ENCODE measurements at regions not wholly inside any gene's neighbourhood (a gene's known extent, or its start where the extent isn't known, plus 50 kb on each side); places are given as distances from the start of the nearest gene placed in this dataset.
"Not testable (repeated sequence)": the region's sequence is repeated elsewhere in the genome, so short reads cannot be mapped to it uniquely, and the experiment has no call there.

- DNase-seq, result no peak
Measured at GRCh38 chr13:81916461-81916860, 1575.5 kb upstream of the SPRY2 start.

GRCh38 chr13:81907787-81908372 is 1567.0 kb upstream of the SPRY2 start:
- no peak for DNase-seq

DNA sequence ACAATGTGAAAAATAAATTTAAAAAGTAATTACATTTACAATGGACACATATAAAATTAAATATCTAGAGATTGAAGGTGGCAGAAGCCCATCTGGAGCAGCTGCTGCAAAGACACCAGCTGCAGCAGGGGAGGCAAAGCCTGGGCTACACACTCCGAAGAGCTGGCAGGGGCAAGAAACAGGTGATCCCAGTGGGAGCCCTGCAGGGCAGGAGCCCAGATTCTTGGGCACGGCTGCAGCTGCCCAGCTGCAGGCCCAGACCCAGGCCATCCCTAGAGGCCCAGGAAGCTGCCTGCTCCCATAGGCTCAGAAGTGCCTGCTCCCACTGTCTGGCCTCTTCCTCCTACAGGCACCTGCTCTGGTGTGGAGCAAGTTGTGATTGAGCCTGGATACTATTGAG is 1547.9 kb upstream of the SPRY2 start:
- no peak for DNase-seq

DNA sequence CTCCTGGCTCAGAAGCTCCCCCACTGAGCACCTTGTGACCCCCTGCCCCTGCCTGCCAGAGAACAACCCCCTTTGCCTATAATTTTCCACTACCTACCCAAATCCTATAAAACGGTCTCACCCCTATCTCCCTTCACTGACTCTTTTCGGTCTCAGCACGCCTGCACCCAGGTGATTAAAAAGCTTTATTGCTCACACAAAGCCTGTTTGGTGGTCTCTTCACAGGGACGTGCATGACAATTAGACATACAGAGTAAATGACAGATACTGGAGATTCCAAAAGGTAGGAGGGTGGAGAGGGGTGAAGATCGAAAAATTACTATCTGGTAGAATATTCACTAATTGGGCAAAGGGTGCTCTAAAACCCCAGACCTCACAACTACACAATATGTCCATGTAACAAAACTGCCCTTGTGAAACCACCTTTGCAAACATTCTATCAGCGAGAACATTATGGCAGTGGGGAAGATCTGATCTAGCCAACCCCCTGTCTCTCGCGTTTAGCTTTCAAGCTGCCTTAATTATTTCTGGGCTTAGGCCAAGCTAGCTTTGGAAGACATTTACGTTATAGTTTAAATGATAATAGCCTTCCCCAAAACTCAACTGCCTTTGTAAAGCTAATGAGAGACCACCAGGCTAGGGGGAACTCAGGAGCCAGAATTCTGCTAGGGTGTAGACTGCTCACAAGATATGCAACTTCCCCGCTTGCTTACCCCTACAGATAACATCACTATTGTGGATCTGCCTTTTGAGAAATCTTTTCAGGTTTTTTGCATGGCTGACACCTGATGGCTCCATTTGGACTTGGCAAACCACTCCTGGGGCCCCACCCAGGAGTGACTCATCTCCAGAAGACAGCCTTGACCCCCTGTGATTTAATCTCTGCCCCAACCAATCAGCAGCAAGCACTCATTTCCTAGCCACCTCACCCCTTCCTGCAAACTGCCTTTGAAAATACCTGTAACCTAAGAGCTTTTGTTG is 1534.0 kb upstream of the SPRY2 start:
- DNase-seq, result no peak

GRCh38 chr13:81874253-81874652 is 1533.3 kb upstream of the SPRY2 start:
- DNase-seq, result no peak

DNA sequence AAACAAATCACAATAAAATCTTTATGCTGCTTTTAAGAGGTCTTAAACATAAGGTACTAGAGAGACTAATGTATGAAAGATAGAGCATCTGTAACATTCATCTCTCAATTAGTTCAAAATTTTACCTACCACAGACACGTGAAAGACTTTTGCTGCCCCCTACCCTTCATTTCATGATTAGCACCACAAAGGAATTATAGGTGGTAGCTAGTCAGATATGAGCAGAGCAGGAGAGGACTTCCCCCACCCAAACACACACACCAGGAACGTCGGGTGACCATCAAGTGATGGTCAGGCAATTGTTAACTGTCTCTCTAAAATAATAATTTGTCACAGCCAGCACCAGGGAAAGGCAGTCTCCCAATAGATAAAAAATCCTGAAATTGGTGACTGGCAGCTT is 1531.7 kb upstream of the SPRY2 start:
- DNase-seq, result no peak

- not testable (repeated sequence) for DNase-seq
Measured at GRCh38 chr13:81871751-81872325, 1530.9 kb upstream of the SPRY2 start.

DNA sequence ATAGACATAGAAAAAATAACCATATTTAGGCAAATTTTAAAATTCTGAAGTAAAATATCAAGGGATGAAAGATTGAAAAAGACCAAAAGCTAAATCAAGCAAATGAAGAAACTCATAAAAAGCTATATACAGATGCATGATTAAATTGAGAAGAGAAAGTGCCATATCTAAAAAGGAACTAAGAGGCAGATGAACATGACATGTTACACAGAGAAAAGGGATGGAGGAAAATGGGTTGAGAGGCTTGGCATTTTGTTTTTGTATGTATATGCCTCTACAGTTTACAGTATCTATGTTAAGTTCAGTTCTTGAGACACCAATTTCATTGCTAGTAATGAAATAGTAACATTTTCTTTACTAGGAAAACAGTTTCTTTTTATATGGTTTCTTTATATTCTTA is 1507.4 kb upstream of the SPRY2 start:
- DNase-seq, result no peak

- no peak for DNase-seq
Measured at GRCh38 chr13:81846771-81847170, 1505.8 kb upstream of the SPRY2 start.

DNA sequence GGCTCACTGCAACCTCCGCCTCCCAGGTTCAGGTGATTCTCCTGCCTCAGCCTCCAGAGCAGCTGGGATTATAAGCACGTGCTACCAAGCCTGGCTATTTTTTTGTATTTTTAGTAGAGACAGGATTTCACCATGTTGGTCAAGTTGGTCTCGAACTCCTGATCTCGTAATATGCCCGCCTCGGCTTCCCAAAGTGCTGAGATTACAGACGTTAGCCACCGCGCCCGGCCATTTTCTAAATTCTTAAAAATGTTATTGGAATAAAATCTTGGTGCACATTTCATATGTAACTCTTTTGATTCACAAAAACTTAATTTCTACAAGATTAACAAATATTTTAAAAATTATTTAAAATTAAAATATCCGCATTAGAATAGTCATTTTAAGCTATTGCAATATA is 1480.3 kb upstream of the SPRY2 start:
- DNase-seq, result no peak

DNA sequence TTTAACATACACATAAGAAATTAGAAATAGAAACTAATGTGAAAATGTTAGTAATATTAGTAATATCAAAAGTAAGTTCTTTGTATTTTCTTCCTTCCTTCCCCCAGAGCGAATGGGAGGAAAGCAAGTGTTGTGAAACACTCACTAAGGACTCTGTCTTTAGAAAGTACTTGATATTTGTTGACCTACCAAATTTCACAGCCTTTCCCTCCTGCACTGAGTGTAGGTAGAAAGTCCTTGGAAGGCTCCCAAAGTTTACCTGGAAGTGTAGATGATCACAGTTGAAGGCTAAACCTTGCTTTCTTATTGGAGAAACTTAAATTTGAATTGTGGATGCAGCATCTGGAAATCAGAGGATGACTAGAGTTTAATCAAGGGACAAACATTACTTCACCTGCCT is 1459.5 kb upstream of the SPRY2 start:
- DNase-seq, result no peak

DNA sequence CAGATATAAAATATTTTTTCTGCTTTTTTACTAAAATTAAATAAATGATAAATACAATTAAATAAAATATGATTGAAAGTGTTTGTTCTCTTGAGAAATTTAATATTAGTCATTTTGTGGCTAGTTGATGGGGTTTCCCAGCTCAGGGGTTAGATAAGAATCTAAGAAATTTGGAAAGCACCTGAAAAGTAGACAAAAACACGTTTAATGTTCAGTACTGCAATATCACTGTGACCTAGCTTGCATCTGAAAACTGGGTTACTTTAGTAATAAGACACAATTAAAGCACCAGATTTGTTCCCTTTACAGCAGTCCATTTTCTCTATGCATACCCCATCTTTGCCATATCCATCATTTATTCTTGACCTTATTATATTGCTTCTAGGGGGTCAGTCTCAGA is 1454.8 kb upstream of the SPRY2 start:
- DNase-seq, result no peak

- DNase-seq, result no peak
Measured at GRCh38 chr13:81791641-81792040, 1450.7 kb upstream of the SPRY2 start.

GRCh38 chr13:81781471-81781870 is 1440.5 kb upstream of the SPRY2 start:
- DNase-seq, result no peak

DNA sequence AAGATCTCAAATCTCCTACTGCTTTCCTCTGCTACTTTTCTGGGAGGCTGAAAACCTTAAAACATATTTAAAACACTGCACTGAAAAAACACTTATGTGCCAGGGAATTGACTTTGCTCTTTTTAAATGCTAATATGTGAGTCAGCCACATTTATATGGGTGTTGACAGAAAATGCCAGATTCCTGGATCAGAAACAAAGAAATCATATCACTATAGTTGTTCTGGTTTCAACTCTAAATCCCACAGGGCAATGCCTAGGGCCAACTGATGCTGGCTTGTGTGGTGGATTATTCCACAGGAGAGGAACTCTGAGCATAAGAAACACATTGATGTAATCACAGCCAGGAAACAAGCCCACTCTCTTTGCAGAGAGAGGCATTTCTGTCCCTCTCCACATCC is 1439.0 kb upstream of the SPRY2 start:
- no peak for DNase-seq

DNA sequence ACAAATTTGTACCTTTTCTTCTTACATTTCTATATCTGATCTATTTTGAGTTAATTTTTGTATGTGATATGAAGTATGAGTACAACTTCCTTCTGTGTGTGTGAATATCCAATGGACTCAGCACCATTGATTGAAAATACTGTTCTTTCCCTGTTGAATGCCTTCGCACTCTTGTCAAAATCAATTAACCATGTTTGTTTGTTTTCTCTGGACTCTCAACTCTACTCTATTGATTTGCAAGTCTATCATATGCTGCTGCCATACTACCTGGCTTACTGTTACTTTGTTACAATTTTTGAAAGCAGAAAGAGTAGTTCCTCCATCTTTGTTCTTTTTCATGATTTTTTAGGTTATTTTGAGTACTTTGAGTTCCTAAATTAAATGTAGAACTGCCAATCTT is 1437.4 kb upstream of the SPRY2 start:
- DNase-seq, result no peak

DNA sequence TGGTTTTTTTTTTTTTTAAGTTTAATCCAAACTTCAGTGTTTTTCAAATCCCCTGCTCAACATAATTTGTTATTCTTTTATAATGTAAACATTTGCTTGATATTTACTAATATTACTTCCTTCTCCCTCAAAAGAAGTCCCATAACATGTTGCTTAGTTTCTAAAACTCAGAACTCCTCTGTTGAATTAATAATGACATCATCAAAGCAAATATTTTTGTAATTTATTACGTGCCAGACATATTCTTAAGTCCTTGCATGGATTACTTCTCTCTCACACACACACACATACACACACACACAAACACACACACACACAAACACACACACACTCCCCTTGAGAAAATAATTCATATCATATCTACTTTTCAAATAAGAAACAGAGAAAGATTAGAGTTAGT is 1432.3 kb upstream of the SPRY2 start:
- DNase-seq, result no peak

- DNase-seq, result no peak
Measured at GRCh38 chr13:81771951-81772350, 1431.0 kb upstream of the SPRY2 start.

DNA sequence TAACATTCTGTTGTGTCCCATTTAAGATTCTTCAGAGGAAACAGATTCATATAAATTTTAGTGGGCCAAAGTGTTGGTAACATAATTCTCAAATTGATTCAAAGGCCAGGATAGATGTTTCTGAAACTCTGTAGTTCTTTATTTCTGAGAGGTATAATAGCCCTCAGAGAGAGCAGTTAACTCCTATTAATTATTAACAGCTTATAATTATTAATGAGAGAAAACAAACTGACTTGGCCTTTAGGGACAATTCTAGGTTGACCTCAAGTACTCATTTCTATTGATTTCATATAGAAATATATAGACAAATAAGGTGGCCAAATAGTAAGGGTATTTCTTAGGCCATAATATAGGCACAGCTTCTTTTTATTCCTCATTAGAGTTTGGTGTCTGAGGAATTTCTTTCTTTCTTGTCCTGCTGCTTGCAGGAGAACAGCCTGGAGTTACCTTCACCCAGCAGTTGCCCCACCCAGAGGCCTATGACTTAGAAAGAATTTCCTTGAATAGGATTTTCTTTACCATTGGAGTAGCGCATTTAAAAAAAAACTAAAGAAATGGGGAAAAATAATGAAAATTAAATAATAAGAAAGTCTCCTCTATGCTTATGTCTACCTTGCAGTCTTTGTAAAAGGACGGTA is 1430.1 kb upstream of the SPRY2 start:
- DNase-seq, result no peak

DNA sequence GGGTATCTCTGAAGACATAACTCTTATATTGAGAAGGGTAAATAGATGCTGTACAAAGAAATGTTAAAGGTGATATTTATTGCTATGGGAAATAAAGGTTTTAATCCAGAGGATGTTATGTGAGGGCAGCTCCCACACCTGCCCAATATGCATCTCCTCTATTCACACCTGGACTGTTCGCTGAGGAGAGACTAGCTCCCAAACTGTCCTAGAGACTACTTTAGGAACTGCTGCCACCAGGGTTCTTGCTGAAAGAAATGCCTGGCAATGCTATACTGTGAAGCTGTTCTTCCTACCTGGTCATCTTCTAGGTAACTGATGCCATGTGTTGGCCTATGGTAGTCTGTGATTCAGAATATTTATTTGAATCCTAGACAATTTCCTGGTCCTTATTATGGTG is 1421.5 kb upstream of the SPRY2 start:
- DNase-seq, result no peak

DNA sequence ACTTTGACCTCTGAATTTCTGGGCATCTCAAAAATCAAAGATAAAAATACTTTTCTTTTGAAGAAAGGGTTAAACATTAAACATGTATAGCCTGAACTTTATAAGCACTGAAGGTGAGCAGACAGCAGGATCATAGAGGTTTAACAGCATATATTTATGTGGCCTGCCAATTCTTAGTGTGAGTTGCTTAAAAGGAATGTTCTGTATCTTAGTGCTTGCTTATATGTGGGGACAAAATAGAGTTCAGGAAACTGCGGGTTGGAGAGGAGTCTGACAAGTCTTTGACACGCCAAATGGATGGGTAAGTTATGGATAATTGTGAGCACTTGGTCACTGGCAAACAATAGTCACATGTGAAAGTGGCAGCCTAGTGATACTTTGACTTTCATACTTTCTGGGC is 1419.4 kb upstream of the SPRY2 start:
- DNase-seq, result no peak

DNA sequence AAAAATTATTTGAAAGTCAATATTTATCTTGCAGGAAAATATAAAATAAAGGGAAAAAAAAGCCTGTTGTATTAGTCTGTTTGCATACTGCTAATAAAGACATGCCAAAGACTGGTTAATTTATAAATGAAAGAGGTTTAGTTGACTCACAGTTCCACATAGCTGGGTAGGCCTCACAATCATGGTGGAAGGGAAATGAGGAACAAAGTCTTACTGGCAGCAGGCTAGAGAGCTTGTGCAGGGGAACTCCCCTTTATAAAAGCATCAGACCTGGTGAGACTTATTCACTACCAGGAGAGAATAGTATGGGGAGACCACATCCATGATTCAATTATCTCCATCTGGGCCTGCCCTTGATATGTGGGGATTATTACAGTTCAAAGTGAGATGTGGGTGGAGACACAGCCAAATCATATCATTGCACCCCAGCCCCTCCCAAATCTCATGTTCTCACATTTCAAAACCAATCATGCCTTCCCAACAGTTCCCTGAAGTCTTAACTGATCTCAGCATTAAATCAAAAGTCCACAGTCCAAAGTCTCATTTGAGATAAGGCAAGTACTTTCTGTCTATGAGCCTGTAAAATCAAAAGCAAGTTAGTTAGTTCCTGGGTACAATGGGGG is 1416.5 kb upstream of the SPRY2 start:
- DNase-seq, result no peak

DNA sequence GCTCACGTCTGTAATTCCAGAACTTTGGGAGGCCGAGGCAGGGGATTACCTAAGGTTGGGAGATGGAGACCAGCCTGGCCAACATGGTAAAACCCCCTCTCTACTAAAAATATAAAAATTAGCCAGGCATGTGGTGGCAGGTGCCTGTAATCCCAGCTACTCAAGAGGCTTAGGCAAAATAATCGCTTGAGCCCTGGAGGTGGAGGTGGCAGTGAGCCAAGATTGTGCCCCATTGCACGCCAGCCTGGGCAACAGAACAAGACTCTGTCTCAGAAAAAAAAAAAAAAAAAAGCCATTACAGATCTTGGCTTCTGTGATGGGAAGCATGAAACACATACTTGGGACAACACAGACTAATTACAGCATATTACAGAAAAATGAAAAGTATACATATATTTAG is 1404.5 kb upstream of the SPRY2 start:
- DNase-seq, result no peak
